T-helper 2 cell treated with Interferon-gamma antibody and Interleukin-4, amounts not matched to agents 5 μg/mL and 100 μg/mL, for 36 hours (primary cell): ENCODE measurements at regions not wholly inside any gene's neighbourhood (a gene's known extent, or its start where the extent isn't known, plus 50 kb on each side); places are given as distances from the start of the nearest gene placed in this dataset.

Experiments used
- DNase-seq: peaks from one replicate; pipeline ENCODE4 v3.0.0; 2021; ENCODE audit warnings: low spot score
- H3K27ac Mint-ChIP-seq: one replicate; pipeline ENCODE4 v1.8.0; 2021; ENCODE audit warnings: mild to moderate bottlenecking, mixed read lengths
- H3K27me3 Mint-ChIP-seq: one replicate; pipeline ENCODE4 v1.8.0; 2021; ENCODE audit warnings: low read depth, mixed read lengths
- H3K36me3 Mint-ChIP-seq: one replicate; pipeline ENCODE4 v1.8.0; 2021; ENCODE audit warnings: low read depth, mixed read lengths
- H3K4me1 Mint-ChIP-seq: one replicate; pipeline ENCODE4 v1.8.0; 2021; ENCODE audit warnings: low read depth, mixed read lengths
- H3K4me3 Mint-ChIP-seq: one replicate; pipeline ENCODE4 v1.8.0; 2022; ENCODE audit warnings: mild to moderate bottlenecking, moderate library complexity, mixed read lengths
- H3K9me3 Mint-ChIP-seq: one replicate; pipeline ENCODE4 v1.8.0; 2021; ENCODE audit warnings: mixed read lengths

- Mint-ChIP-seq H3K27ac (no peak overlapping the region), H3K4me1 (peaks cover 22% of the 10 kb centered on the region), H3K9me3 (no peaks in the 10 kb centered on the region), H3K4me3 (no peak overlapping the region), H3K27me3 (no peaks in the 10 kb centered on the region), H3K36me3 (no peaks in the 10 kb centered on the region)
- DNase-seq: no peak
Measured at GRCh38 chr10:110366635-110367034, 61.9 kb upstream of the SMNDC1 start.

GRCh38 chr10:110368002-110368401 is 63.3 kb upstream of the SMNDC1 start:
- no peaks in the 10 kb centered on the region for H3K36me3 Mint-ChIP-seq
- H3K9me3 Mint-ChIP-seq: no peaks in the 10 kb centered on the region
- no peak overlapping the region for H3K4me3 Mint-ChIP-seq
- H3K27ac Mint-ChIP-seq: no peak overlapping the region
- peaks cover 17% of the 10 kb centered on the region for H3K4me1 Mint-ChIP-seq
- H3K27me3 Mint-ChIP-seq: no peaks in the 10 kb centered on the region
- no peak for DNase-seq

GRCh38 chr10:110368556-110368955 is 63.8 kb upstream of the SMNDC1 start:
- peaks cover 16% of the 10 kb centered on the region for H3K4me1 Mint-ChIP-seq
- no peaks in the 10 kb centered on the region for H3K27me3 Mint-ChIP-seq
- no peak overlapping the region for H3K27ac Mint-ChIP-seq
- no peak for DNase-seq
- no peak overlapping the region for H3K4me3 Mint-ChIP-seq
- no peaks in the 10 kb centered on the region for H3K9me3 Mint-ChIP-seq
- no peaks in the 10 kb centered on the region for H3K36me3 Mint-ChIP-seq

- H3K4me1 Mint-ChIP-seq: peaks cover 12% of the 10 kb centered on the region
- DNase-seq: no peak
- no peaks in the 10 kb centered on the region for H3K9me3 Mint-ChIP-seq
- H3K27ac Mint-ChIP-seq: no peak overlapping the region
- no peaks in the 10 kb centered on the region for H3K27me3 Mint-ChIP-seq
- H3K36me3 Mint-ChIP-seq: no peaks in the 10 kb centered on the region
- no peak overlapping the region for H3K4me3 Mint-ChIP-seq
Measured at GRCh38 chr10:110370006-110370405, 65.3 kb upstream of the SMNDC1 start.

- no peak for DNase-seq
- Mint-ChIP-seq H3K36me3 (no peaks in the 10 kb centered on the region), H3K27me3 (no peaks in the 10 kb centered on the region), H3K9me3 (no peaks in the 10 kb centered on the region), H3K27ac (no peak overlapping the region), H3K4me3 (no peak overlapping the region), H3K4me1 (peaks cover 6% of the 10 kb centered on the region)
Measured at GRCh38 chr10:110372656-110373055, 67.9 kb upstream of the SMNDC1 start.

- no peaks in the 10 kb centered on the region for H3K27me3 Mint-ChIP-seq
- no peak overlapping the region for H3K4me3 Mint-ChIP-seq
- H3K9me3 Mint-ChIP-seq: no peaks in the 10 kb centered on the region
- no peak for DNase-seq
- no peaks in the 10 kb centered on the region for H3K36me3 Mint-ChIP-seq
- H3K27ac Mint-ChIP-seq: no peak overlapping the region
- peaks cover 3% of the 10 kb centered on the region for H3K4me1 Mint-ChIP-seq
Measured at GRCh38 chr10:110373059-110373458, 68.3 kb upstream of the SMNDC1 start.

- no peaks in the 10 kb centered on the region for H3K4me1 Mint-ChIP-seq
- no peaks in the 10 kb centered on the region for H3K36me3 Mint-ChIP-seq
- DNase-seq: no peak
- H3K9me3 Mint-ChIP-seq: no peaks in the 10 kb centered on the region
- H3K27ac Mint-ChIP-seq: no peak overlapping the region
- H3K27me3 Mint-ChIP-seq: no peaks in the 10 kb centered on the region
- no peak overlapping the region for H3K4me3 Mint-ChIP-seq
Measured at GRCh38 chr10:110373857-110374654, 69.3 kb upstream of the SMNDC1 start.

- no peak for DNase-seq
- no peaks in the 10 kb centered on the region for H3K36me3 Mint-ChIP-seq
- peaks cover 2% of the 10 kb centered on the region for H3K4me1 Mint-ChIP-seq
- H3K9me3 Mint-ChIP-seq: no peaks in the 10 kb centered on the region
- no peak overlapping the region for H3K27ac Mint-ChIP-seq
- no peak overlapping the region for H3K4me3 Mint-ChIP-seq
- no peaks in the 10 kb centered on the region for H3K27me3 Mint-ChIP-seq
Measured at GRCh38 chr10:110375121-110375520, 70.4 kb upstream of the SMNDC1 start.

GRCh38 chr10:110376021-110376766 is 71.5 kb upstream of the SMNDC1 start:
- H3K36me3 Mint-ChIP-seq: no peaks in the 10 kb centered on the region
- no peak overlapping the region for H3K27ac Mint-ChIP-seq
- no peaks in the 10 kb centered on the region for H3K27me3 Mint-ChIP-seq
- DNase-seq: no peak
- no peak overlapping the region for H3K4me3 Mint-ChIP-seq
- H3K4me1 Mint-ChIP-seq: peaks cover 3% of the 10 kb centered on the region
- no peaks in the 10 kb centered on the region for H3K9me3 Mint-ChIP-seq

GRCh38 chr10:110376767-110377160 is 72.0 kb upstream of the SMNDC1 start:
- Mint-ChIP-seq H3K4me1 (peaks cover 3% of the 10 kb centered on the region), H3K27me3 (no peaks in the 10 kb centered on the region), H3K4me3 (no peak overlapping the region), H3K27ac (no peak overlapping the region), H3K9me3 (no peaks in the 10 kb centered on the region), H3K36me3 (no peaks in the 10 kb centered on the region)
- DNase-seq: no peak

GRCh38 chr10:110378006-110378405 is 73.3 kb upstream of the SMNDC1 start:
- Mint-ChIP-seq H3K4me3 (no peak overlapping the region), H3K27me3 (no peaks in the 10 kb centered on the region), H3K4me1 (peaks cover 3% of the 10 kb centered on the region), H3K36me3 (no peaks in the 10 kb centered on the region), H3K9me3 (no peaks in the 10 kb centered on the region), H3K27ac (no peak overlapping the region)
- DNase-seq: no peak

GRCh38 chr10:110378533-110379108 is 73.9 kb upstream of the SMNDC1 start:
- Mint-ChIP-seq H3K4me3 (no peak overlapping the region), H3K27ac (no peak overlapping the region), H3K36me3 (no peaks in the 10 kb centered on the region)

GRCh38 chr10:110379831-110380230 is 75.1 kb upstream of the SMNDC1 start:
- H3K27me3 Mint-ChIP-seq: no peaks in the 10 kb centered on the region
- H3K4me3 Mint-ChIP-seq: no peak overlapping the region
- H3K4me1 Mint-ChIP-seq: peaks cover 3% of the 10 kb centered on the region
- H3K9me3 Mint-ChIP-seq: no peaks in the 10 kb centered on the region
- no peak for DNase-seq
- H3K36me3 Mint-ChIP-seq: no peaks in the 10 kb centered on the region
- H3K27ac Mint-ChIP-seq: no peak overlapping the region

More at GRCh38 chr10:110378533-110379108, 73.9 kb upstream of the SMNDC1 start:
- peaks cover 3% of the 10 kb centered on the region for H3K4me1 Mint-ChIP-seq
- H3K27me3 Mint-ChIP-seq: no peaks in the 10 kb centered on the region
- no peak for DNase-seq
- no peaks in the 10 kb centered on the region for H3K9me3 Mint-ChIP-seq

GRCh38 chr10:110380293-110380692 is 75.6 kb upstream of the SMNDC1 start:
- DNase-seq: no peak
- H3K4me3 Mint-ChIP-seq: no peak overlapping the region

More at GRCh38 chr10:110380293-110380692, 75.6 kb upstream of the SMNDC1 start:
- Mint-ChIP-seq H3K4me1 (peaks cover 3% of the 10 kb centered on the region), H3K27ac (no peak overlapping the region), H3K9me3 (no peaks in the 10 kb centered on the region), H3K27me3 (no peaks in the 10 kb centered on the region), H3K36me3 (no peaks in the 10 kb centered on the region)
